ENCODE measurements at regions not wholly inside any gene's neighbourhood (a gene's known extent, or its start where the extent isn't known, plus 50 kb on each side); places are given as distances from the start of the nearest gene placed in this dataset.

DNA sequence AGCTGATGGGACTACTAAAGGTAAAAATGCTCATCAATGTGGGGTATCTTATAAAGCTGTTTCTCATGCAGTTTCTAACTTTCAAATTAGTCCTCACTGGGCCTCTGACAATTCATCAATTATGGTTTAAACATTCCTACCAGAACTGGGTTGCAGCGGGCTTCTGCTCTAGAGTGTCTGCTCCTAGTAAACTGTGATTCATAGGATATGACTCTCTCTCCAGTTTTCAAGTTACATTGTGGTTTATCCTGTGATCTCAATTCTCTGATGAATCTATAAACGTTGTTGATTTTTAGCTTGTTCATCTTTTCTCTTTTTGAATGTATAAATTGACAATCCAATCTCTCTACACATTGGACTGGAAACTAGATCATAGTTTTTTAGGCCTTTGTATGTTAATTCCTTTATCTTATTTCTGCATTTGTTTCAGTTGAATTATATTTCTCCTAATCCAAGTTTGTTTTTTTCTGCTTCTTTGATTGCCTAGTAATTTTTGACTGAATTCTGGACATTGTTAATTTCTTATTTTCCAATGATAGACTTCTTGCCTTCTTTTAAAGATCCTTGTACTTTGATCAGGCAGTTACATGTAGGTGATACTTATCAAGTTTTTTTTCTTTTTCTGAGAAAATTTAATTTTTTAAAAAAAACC lies 822.6 kb downstream of the TLE1 start:
- TF ChIP-seq, protein P1, sequence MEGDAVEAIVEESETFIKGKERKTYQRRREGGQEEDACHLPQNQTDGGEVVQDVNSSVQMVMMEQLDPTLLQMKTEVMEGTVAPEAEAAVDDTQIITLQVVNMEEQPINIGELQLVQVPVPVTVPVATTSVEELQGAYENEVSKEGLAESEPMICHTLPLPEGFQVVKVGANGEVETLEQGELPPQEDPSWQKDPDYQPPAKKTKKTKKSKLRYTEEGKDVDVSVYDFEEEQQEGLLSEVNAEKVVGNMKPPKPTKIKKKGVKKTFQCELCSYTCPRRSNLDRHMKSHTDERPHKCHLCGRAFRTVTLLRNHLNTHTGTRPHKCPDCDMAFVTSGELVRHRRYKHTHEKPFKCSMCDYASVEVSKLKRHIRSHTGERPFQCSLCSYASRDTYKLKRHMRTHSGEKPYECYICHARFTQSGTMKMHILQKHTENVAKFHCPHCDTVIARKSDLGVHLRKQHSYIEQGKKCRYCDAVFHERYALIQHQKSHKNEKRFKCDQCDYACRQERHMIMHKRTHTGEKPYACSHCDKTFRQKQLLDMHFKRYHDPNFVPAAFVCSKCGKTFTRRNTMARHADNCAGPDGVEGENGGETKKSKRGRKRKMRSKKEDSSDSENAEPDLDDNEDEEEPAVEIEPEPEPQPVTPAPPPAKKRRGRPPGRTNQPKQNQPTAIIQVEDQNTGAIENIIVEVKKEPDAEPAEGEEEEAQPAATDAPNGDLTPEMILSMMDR (IDR thresholded peaks at IDR 0.05) = no peak
- TF ChIP-seq POLR2A (IDR thresholded peaks at IDR 0.05) (no peak), POLR2AphosphoS5 (IDR thresholded peaks at IDR 0.05; ENCODE audit: insufficient read depth in 1 of 2, low read depth in 1 of 2) (no peak)

All from vagina (tissue), 2 donors.